Astrocyte (in vitro differentiated cells and primary cell): ENCODE measurements at regions not wholly inside any gene's neighbourhood (a gene's known extent, or its start where the extent isn't known, plus 50 kb on each side); places are given as distances from the start of the nearest gene placed in this dataset.

Source experiments
- DNase-seq: peaks from one replicate; pipeline ENCODE4 v3.0.0-alpha.2; 2010; ENCODE audit warnings: low read depth
- FAIRE-seq: peaks from 2 replicates; lab custom pipeline; 2011; peaks lifted over from hg19 to GRCh38; lab: Jason Lieb, UNC
- H2AFZ ChIP-seq: 2 replicates; pipeline ENCODE4 v1.6.0; 2012; ENCODE audit warnings: low read depth, low read length, inconsistent platforms
- H3K27ac ChIP-seq: 2 replicates; pipeline ENCODE4 v1.5.1; 2011; ENCODE audit warnings: low read depth, low read length, inconsistent platforms
- H3K27me3 ChIP-seq: 2 replicates; pipeline ENCODE4 v1.6.0; 2011; ENCODE audit warnings: low read length, inconsistent platforms; ENCODE audit not compliant: insufficient read depth
- H3K36me3 ChIP-seq: 2 replicates; pipeline ENCODE4 v1.5.1; 2011; ENCODE audit warnings: low read length, inconsistent platforms; ENCODE audit not compliant: insufficient read depth
- H3K4me1 ChIP-seq: 2 replicates; pipeline ENCODE4 v1.5.1; 2011; ENCODE audit warnings: low read length, inconsistent platforms; ENCODE audit not compliant: insufficient read depth
- H3K4me2 ChIP-seq: 2 replicates; pipeline ENCODE4 v1.6.0; 2012; ENCODE audit warnings: low read length, inconsistent platforms
- H3K4me3 ChIP-seq: 2 replicates; pipeline ENCODE4 v1.5.1; 2011; ENCODE audit warnings: low read depth, mild to moderate bottlenecking, low read length, inconsistent platforms; ENCODE audit not compliant: insufficient read depth
- H3K79me2 ChIP-seq: 2 replicates; pipeline ENCODE4 v1.6.0; 2012; ENCODE audit warnings: mild to moderate bottlenecking, low read length, inconsistent platforms; ENCODE audit not compliant: insufficient read depth
- H3K9ac ChIP-seq: 2 replicates; pipeline ENCODE4 v1.6.0; 2012; ENCODE audit warnings: mild to moderate bottlenecking, low read length, inconsistent platforms
- H3K9me3 ChIP-seq: 2 replicates; pipeline ENCODE4 v1.5.1; 2012; ENCODE audit warnings: low read depth, mild to moderate bottlenecking, low read length, inconsistent platforms; ENCODE audit not compliant: insufficient read depth
- H4K20me1 ChIP-seq: 2 replicates; pipeline ENCODE4 v1.6.0; 2012; ENCODE audit warnings: low read length, inconsistent platforms; ENCODE audit not compliant: insufficient read depth
- H3K27ac Mint-ChIP-seq: one replicate; pipeline ENCODE4 v1.8.0; 2021; ENCODE audit warnings: mild to moderate bottlenecking, mixed read lengths; ENCODE audit not compliant: unreplicated experiment
- H3K27me3 Mint-ChIP-seq: one replicate; pipeline ENCODE4 v1.8.0; 2021; ENCODE audit warnings: low read depth, mixed read lengths; ENCODE audit not compliant: unreplicated experiment
- H3K36me3 Mint-ChIP-seq: one replicate; pipeline ENCODE4 v1.8.0; 2021; ENCODE audit warnings: low read depth, mixed read lengths; ENCODE audit not compliant: unreplicated experiment
- H3K4me1 Mint-ChIP-seq: one replicate; pipeline ENCODE4 v1.8.0; 2021; ENCODE audit warnings: low read depth, mixed read lengths; ENCODE audit not compliant: unreplicated experiment
- H3K4me3 Mint-ChIP-seq: one replicate; pipeline ENCODE4 v1.8.0; 2021; ENCODE audit warnings: mild to moderate bottlenecking, moderate library complexity, mixed read lengths; ENCODE audit not compliant: unreplicated experiment
- H3K9me3 Mint-ChIP-seq: one replicate; pipeline ENCODE4 v1.8.0; 2021; ENCODE audit warnings: mild to moderate bottlenecking, mixed read lengths; ENCODE audit not compliant: unreplicated experiment
- CTCF ChIP-seq: IDR thresholded peaks from 2 replicates; pipeline ENCODE4 v1.5.1; 2011; ENCODE audit warnings: low read depth, mild to moderate bottlenecking, inconsistent platforms, low read length, moderate library complexity; ENCODE audit not compliant: insufficient read depth
- EZH2 ChIP-seq: IDR thresholded peaks from 2 replicates; pipeline ENCODE4 v1.6.1; 2012; ENCODE audit warnings: mild to moderate bottlenecking, low read length, inconsistent platforms; ENCODE audit not compliant: insufficient read depth

GRCh38 chr17:72535346-72535745, 414.5 kb downstream of the SOX9 start:
- Histone ChIP-seq H3K36me3 (no peaks in the 10 kb centered on the region), H3K27me3 (no peaks in the 10 kb centered on the region), H3K79me2 (peaks cover 96% of the 10 kb centered on the region), H3K9me3 (no peaks in the 10 kb centered on the region), H3K4me1 (peaks cover 18% of the 10 kb centered on the region), H3K9ac (no peak overlapping the region), H3K4me3 (no peak overlapping the region), H4K20me1 (peaks cover 82% of the 10 kb centered on the region), H2AFZ (no peak overlapping the region), H3K4me2 (no peak overlapping the region), H3K27ac (no peak overlapping the region)
- Mint-ChIP-seq H3K4me3 (no peak overlapping the region), H3K9me3 (peaks cover 1% of the 10 kb centered on the region), H3K4me1 (peaks cover 26% of the 10 kb centered on the region), H3K36me3 (peaks cover 3% of the 10 kb centered on the region), H3K27me3 (no peaks in the 10 kb centered on the region), H3K27ac (no peak overlapping the region)
- DNase-seq: no peak
- FAIRE-seq: no peak
- TF ChIP-seq EZH2 (no peak), CTCF (no peak)

GRCh38 chr17:72535779-72536178, 415.0 kb downstream of the SOX9 start:
- Mint-ChIP-seq H3K27me3 (no peaks in the 10 kb centered on the region), H3K36me3 (peaks cover 3% of the 10 kb centered on the region), H3K4me1 (peaks cover 21% of the 10 kb centered on the region), H3K27ac (peak overlapping the region; percentile 44), H3K4me3 (no peak overlapping the region), H3K9me3 (peaks cover 1% of the 10 kb centered on the region)
- no peak overlapping the region for H3K27ac ChIP-seq
- FAIRE-seq (no peak), DNase-seq (no peak)
- H3K9me3 ChIP-seq: no peaks in the 10 kb centered on the region
- H3K4me1 ChIP-seq: peaks cover 22% of the 10 kb centered on the region
- H3K27me3 ChIP-seq: no peaks in the 10 kb centered on the region
- H3K79me2 ChIP-seq: peaks cover 96% of the 10 kb centered on the region
- H3K36me3 ChIP-seq: no peaks in the 10 kb centered on the region
- H3K9ac ChIP-seq: no peak overlapping the region
- H3K4me3 ChIP-seq: no peak overlapping the region
- H4K20me1 ChIP-seq: peaks cover 81% of the 10 kb centered on the region
- no peak overlapping the region for H2AFZ ChIP-seq
- TF ChIP-seq CTCF (no peak), EZH2 (no peak)
- H3K4me2 ChIP-seq: no peak overlapping the region

GRCh38 chr17:72536788-72537187, 416.0 kb downstream of the SOX9 start:
- Histone ChIP-seq H3K9ac (no peak overlapping the region), H3K9me3 (no peaks in the 10 kb centered on the region), H3K4me1 (peaks cover 22% of the 10 kb centered on the region), H3K27me3 (no peaks in the 10 kb centered on the region), H3K4me2 (no peak overlapping the region), H3K79me2 (peaks cover 96% of the 10 kb centered on the region), H4K20me1 (peaks cover 81% of the 10 kb centered on the region), H3K27ac (no peak overlapping the region), H2AFZ (no peak overlapping the region), H3K4me3 (no peak overlapping the region), H3K36me3 (no peaks in the 10 kb centered on the region)
- Mint-ChIP-seq H3K4me3 (no peak overlapping the region), H3K9me3 (peaks cover 1% of the 10 kb centered on the region), H3K4me1 (peaks cover 21% of the 10 kb centered on the region), H3K27ac (peak overlapping the region; percentile 18), H3K36me3 (peaks cover 3% of the 10 kb centered on the region), H3K27me3 (no peaks in the 10 kb centered on the region)
- DNase-seq (no peak), FAIRE-seq (no peak)
- no peak for TF ChIP-seq EZH2
- no peak for TF ChIP-seq CTCF
